Activated effector memory CD4-positive, alpha-beta T cell treated with anti-CD3 and anti-CD28 coated beads, Interleukin-2, amount 50 U/mL, for 16 hours (primary cell): ENCODE measurements at regions not wholly inside any gene's neighbourhood (a gene's known extent, or its start where the extent isn't known, plus 50 kb on each side); places are given as distances from the start of the nearest gene placed in this dataset.

Experiments used
- DNase-seq: peaks from one replicate; pipeline ENCODE4 v3.0.0-alpha.2; 2020

- DNase-seq: no peak
Observed at GRCh38 chr9:23603311-23603710, 222.7 kb downstream of the ELAVL2 start.

DNA sequence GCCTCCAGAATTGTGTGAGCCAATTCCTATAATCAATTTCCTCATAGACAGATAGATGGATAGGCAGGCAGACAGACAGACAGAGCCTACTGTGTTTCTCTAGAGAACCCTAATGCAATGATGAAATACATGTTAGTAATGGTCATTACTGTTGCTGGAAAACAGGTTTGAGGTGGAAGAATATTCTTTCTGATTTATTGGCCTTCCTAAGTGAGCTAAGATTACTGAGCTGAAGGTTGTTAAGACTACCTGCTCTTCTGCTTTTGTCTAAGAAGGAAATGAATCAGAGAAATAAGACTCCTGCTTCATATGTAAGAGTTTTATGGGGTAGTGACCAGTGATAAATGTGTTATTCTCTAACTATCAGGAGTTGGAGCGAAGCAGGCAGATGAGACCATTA is 219.9 kb downstream of the ELAVL2 start:
- DNase-seq: no peak

- DNase-seq: no peak
Observed at GRCh38 chr9:23608456-23608855, 217.6 kb downstream of the ELAVL2 start.

GRCh38 chr9:23611869-23612268 is 214.2 kb downstream of the ELAVL2 start:
- DNase-seq: no peak

- no peak for DNase-seq
Observed at GRCh38 chr9:23615569-23615968, 210.5 kb downstream of the ELAVL2 start.

- DNase-seq: no peak
Observed at GRCh38 chr9:23621188-23621587, 204.9 kb downstream of the ELAVL2 start.

GRCh38 chr9:23621924-23622323 is 204.1 kb downstream of the ELAVL2 start:
- DNase-seq: no peak

DNA sequence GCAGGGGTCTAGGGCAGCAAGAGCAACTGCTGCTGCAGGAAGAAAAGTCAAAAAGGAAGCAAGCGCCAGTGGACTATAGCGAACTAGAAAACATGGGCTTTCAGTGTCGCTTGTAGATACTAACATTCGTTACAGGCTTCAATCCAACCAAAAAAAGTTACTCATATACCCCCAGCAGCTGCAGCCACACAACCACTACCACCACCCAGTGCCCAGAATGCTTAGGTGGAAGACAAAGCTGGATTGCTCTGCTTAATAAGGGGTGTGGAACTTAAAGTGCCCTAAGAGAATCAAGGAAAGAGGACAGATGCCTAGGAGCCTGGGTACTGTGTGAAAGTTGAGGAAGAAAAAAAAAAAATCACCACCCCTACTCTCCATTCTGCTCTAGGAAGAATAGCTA is 203.6 kb downstream of the ELAVL2 start:
- no peak for DNase-seq

GRCh38 chr9:23630488-23630887 is 195.6 kb downstream of the ELAVL2 start:
- DNase-seq: no peak

DNA sequence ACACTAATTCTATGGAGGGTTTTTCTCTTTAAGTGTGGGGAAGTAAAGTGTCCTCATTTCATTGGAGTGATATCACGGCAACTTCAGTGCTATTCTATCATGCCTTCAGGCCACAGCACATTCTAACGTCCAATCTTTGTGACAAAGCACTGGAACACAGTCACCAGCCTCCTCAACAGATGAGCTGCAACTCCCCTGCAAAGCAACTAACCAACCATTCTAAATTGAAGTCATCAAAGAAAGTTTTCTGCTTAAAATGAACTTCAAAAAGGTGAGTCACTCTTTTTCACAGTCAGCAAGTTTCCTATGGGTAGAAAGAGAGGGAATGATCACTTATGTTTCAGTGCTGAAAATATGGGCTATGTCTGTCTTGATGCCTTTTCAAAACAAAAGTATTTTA is 190.8 kb downstream of the ELAVL2 start:
- DNase-seq: no peak

- no peak for DNase-seq
Observed at GRCh38 chr9:23636199-23636598, 189.8 kb downstream of the ELAVL2 start.

DNA sequence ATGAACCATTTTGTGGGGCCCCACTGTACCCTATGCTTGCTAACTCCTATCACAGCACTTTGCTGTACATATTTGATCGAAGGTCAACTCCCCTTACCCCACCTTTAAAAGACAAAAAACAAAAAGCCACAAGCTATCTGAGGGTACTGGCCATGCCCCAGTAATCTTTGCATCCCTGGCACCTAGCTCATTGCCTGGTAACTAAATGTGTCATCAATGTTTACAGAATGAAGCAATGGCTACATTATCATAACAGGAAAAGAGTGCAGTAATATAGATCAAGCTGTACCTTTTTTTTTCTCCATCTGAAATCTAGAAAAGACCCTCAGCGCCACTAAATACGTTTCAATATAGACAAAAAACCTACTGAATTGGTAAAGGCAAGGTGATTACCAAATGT is 188.0 kb downstream of the ELAVL2 start:
- no peak for DNase-seq

GRCh38 chr9:23638837-23639426 is 187.1 kb downstream of the ELAVL2 start:
- no peak for DNase-seq
